ENCODE measurements at regions not wholly inside any gene's neighbourhood (a gene's known extent, or its start where the extent isn't known, plus 50 kb on each side); places are given as distances from the start of the nearest gene placed in this dataset.

- FAIRE-seq (no peak), DNase-seq (ENCODE audit: insufficient read length, low spot score) (no peak)
- no peak for TF ChIP-seq CTCF (IDR thresholded peaks at IDR 0.05; ENCODE audit: insufficient read depth, missing control alignments)
These were observed 245.7 kb downstream of the FOXL1 start for GRCh38 chr16:86823888-86824671.

- DNase-seq (ENCODE audit: insufficient read length, low spot score) (no peak), FAIRE-seq (no peak)
- no peak for TF ChIP-seq CTCF (IDR thresholded peaks at IDR 0.05; ENCODE audit: insufficient read depth, missing control alignments)
These were observed 246.5 kb downstream of the FOXL1 start for GRCh38 chr16:86824751-86825296.

GRCh38 chr16:86825631-86826030, 247.3 kb downstream of the FOXL1 start:
- DNase-seq (ENCODE audit: insufficient read length, low spot score) = no peak
- no peak for FAIRE-seq
- TF ChIP-seq CTCF (IDR thresholded peaks at IDR 0.05; ENCODE audit: insufficient read depth, missing control alignments) = no peak

- TF ChIP-seq CTCF (IDR thresholded peaks at IDR 0.05; ENCODE audit: insufficient read depth, missing control alignments) = no peak
- DNase-seq (ENCODE audit: insufficient read length, low spot score) (no peak), FAIRE-seq (no peak)
These were observed 248.6 kb downstream of the FOXL1 start for GRCh38 chr16:86826941-86827340.

- FAIRE-seq (no peak), DNase-seq (ENCODE audit: insufficient read length, low spot score) (no peak)
- no peak for TF ChIP-seq CTCF (IDR thresholded peaks at IDR 0.05; ENCODE audit: insufficient read depth, missing control alignments)
These were observed 249.2 kb downstream of the FOXL1 start for GRCh38 chr16:86827521-86827920.

- no peak for DNase-seq (ENCODE audit: insufficient read length, low spot score)
- FAIRE-seq = no peak
- no peak for TF ChIP-seq CTCF (IDR thresholded peaks at IDR 0.05; ENCODE audit: insufficient read depth, missing control alignments)
These were observed 249.9 kb downstream of the FOXL1 start for GRCh38 chr16:86828202-86828601.

- DNase-seq (ENCODE audit: insufficient read length, low spot score) (no peak), FAIRE-seq (no peak)
- no peak for TF ChIP-seq CTCF (IDR thresholded peaks at IDR 0.05; ENCODE audit: insufficient read depth, missing control alignments)
These were observed 250.3 kb downstream of the FOXL1 start for GRCh38 chr16:86828653-86829052.

Data from D721Med (cell line).